Nephron (organoid): ENCODE measurements at regions not wholly inside any gene's neighbourhood (a gene's known extent, or its start where the extent isn't known, plus 50 kb on each side); places are given as distances from the start of the nearest gene placed in this dataset.

Experiments
- H3K27ac Mint-ChIP-seq, 3 experiments: 2 replicates each; pipeline ENCODE4 v1.8.0; 2020; ENCODE audit warnings: mixed read lengths in 3 of 3, mild to moderate bottlenecking in 2 of 3, moderate library complexity in 1 of 3
- H3K27me3 Mint-ChIP-seq: 2 replicates; pipeline ENCODE4 v1.8.0; 2021; ENCODE audit warnings: low read depth, mild to moderate bottlenecking, moderate library complexity, mixed read lengths
- H3K36me3 Mint-ChIP-seq: 2 replicates; pipeline ENCODE4 v1.8.0; 2020; ENCODE audit warnings: low read depth, mixed read lengths
- H3K4me1 Mint-ChIP-seq: 2 replicates; pipeline ENCODE4 v1.8.0; 2020; ENCODE audit warnings: mixed read lengths
- H3K4me3 Mint-ChIP-seq, 3 experiments: 2 replicates each; pipeline ENCODE4 v1.8.0; 2020; ENCODE audit warnings: mild to moderate bottlenecking in 3 of 3, mixed read lengths in 3 of 3, moderate library complexity in 2 of 3
- H3K9me3 Mint-ChIP-seq: 2 replicates; pipeline ENCODE4 v1.8.0; 2020; ENCODE audit warnings: mixed read lengths
- TF ChIP-seq, protein P1 (sequence below), 3 experiments: fragments of 200-600 bp; sonication (generic); IDR thresholded peaks; one replicate each; pipeline ENCODE4 v1.5.0; 2021; ENCODE audit warnings: antibody characterized with exemption in 3 of 3; ENCODE audit not compliant: unreplicated experiment in 3 of 3

DNA sequence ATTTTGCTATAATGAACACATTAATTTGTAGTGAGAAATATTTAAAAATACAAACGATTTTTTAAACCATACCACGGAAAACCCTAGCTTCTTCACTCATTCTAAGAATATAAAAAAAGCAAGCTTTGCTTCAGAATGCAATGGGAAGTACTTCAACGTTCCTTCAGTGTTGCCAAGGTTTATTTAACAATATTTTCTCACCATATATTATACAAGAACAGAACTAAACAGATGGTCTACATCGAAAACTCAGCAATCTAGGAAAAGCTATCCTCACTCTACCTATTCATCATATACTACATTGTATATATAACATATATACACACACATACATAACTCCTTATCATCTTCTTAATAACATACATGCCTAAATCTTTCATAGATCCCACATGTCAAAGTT, 1047.4 kb downstream of the IGSF11 start:
- TF ChIP-seq, protein P1, sequence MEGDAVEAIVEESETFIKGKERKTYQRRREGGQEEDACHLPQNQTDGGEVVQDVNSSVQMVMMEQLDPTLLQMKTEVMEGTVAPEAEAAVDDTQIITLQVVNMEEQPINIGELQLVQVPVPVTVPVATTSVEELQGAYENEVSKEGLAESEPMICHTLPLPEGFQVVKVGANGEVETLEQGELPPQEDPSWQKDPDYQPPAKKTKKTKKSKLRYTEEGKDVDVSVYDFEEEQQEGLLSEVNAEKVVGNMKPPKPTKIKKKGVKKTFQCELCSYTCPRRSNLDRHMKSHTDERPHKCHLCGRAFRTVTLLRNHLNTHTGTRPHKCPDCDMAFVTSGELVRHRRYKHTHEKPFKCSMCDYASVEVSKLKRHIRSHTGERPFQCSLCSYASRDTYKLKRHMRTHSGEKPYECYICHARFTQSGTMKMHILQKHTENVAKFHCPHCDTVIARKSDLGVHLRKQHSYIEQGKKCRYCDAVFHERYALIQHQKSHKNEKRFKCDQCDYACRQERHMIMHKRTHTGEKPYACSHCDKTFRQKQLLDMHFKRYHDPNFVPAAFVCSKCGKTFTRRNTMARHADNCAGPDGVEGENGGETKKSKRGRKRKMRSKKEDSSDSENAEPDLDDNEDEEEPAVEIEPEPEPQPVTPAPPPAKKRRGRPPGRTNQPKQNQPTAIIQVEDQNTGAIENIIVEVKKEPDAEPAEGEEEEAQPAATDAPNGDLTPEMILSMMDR (IDR thresholded peaks at IDR 0.05; ENCODE audit: unreplicated experiment in 3 of 3), result no peak
- Mint-ChIP-seq H3K27me3 (peaks cover 3% of the 10 kb centered on the region), H3K36me3 (no peaks in the 10 kb centered on the region), H3K4me1 (no peaks in the 10 kb centered on the region), H3K9me3 (no peaks in the 10 kb centered on the region), H3K4me3 (no peak overlapping the region), H3K27ac (no peak overlapping the region)

DNA sequence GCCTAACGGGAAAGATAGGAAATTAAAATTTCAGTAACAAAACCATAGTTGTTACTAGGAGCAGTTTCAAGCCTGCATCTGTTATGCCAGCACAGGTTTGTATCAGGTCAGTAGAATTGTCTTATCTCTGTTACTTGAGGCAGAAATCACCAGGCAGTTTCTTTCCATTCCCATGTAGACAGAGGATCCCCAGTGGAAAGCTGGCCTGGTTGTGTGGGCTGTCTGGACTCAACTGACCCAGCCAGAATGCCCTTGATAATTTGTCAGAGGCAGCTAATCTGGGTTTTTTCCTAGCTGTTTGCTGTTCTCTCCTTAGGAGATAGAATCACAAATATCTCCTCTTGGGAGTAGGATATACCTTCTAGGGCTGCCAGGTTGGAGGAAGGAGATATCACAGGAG, 1044.7 kb downstream of the IGSF11 start:
- H3K27me3 Mint-ChIP-seq, result no peaks in the 10 kb centered on the region
- H3K27ac Mint-ChIP-seq, result no peak overlapping the region
- H3K4me3 Mint-ChIP-seq, result no peak overlapping the region
- H3K4me1 Mint-ChIP-seq, result no peaks in the 10 kb centered on the region
- no peaks in the 10 kb centered on the region for H3K9me3 Mint-ChIP-seq
- TF ChIP-seq, protein P1 (IDR thresholded peaks at IDR 0.05; ENCODE audit: unreplicated experiment in 3 of 3), result no peak
- no peaks in the 10 kb centered on the region for H3K36me3 Mint-ChIP-seq

DNA sequence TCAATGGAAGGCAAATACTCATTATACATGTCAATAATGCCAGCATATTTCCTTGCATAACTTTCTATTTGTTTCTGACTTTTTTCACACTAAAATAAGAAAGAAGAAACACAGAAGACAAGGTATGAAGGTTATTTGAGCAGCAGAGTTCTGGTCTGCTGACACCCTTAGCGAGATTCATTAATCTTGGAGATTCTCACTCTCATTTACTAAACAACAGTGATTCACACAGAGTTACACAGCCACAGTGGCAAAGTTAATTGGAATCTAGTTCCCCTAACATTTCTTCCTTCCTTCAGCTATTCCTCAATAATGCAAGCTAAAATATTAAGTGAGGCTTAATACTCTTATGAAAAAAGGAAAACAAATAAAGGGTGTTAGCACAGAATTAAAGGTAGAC, 1044.0 kb downstream of the IGSF11 start:
- no peaks in the 10 kb centered on the region for H3K36me3 Mint-ChIP-seq
- TF ChIP-seq, protein P1 (IDR thresholded peaks at IDR 0.05; ENCODE audit: unreplicated experiment in 3 of 3), result no peak

DNA sequence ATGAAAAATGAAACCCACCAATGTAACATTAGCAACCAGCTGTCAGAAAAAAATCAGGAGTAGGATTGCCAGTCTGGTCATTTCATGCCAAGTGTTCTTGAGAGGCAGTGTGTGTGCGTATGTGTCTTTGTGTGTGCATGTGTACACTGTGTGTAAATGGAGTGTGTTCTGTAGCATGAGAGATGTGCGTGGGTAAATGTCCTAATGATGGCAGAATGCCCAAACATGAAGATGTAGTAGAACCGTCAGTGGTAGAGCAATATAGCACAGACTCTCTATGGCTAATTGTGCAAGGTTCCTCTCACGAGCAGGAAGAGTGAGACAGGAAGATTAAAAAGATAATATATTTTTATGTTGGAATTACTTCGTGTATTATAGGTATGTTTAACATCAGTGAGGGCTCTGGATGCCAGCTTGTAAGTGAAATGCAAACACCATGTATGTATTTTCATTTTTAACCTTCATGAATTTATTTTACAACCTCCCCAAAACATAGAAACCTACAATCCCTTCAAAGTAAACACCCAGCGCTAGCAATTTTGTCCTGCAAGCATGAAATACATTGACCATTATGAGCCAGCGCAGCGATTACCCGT, 1038.7 kb downstream of the IGSF11 start:
- Mint-ChIP-seq H3K27me3 (peaks cover 11% of the 10 kb centered on the region), H3K36me3 (no peaks in the 10 kb centered on the region), H3K4me1 (no peaks in the 10 kb centered on the region), H3K27ac (no peak overlapping the region), H3K4me3 (no peak overlapping the region), H3K9me3 (no peaks in the 10 kb centered on the region)
- TF ChIP-seq, protein P1 (IDR thresholded peaks at IDR 0.05; ENCODE audit: unreplicated experiment in 3 of 3), result no peak

More for the DNA sequence above, 1044.0 kb downstream of the IGSF11 start:
- Mint-ChIP-seq H3K27me3 (no peaks in the 10 kb centered on the region), H3K4me3 (no peak overlapping the region), H3K27ac (no peak overlapping the region), H3K9me3 (no peaks in the 10 kb centered on the region), H3K4me1 (no peaks in the 10 kb centered on the region)

DNA sequence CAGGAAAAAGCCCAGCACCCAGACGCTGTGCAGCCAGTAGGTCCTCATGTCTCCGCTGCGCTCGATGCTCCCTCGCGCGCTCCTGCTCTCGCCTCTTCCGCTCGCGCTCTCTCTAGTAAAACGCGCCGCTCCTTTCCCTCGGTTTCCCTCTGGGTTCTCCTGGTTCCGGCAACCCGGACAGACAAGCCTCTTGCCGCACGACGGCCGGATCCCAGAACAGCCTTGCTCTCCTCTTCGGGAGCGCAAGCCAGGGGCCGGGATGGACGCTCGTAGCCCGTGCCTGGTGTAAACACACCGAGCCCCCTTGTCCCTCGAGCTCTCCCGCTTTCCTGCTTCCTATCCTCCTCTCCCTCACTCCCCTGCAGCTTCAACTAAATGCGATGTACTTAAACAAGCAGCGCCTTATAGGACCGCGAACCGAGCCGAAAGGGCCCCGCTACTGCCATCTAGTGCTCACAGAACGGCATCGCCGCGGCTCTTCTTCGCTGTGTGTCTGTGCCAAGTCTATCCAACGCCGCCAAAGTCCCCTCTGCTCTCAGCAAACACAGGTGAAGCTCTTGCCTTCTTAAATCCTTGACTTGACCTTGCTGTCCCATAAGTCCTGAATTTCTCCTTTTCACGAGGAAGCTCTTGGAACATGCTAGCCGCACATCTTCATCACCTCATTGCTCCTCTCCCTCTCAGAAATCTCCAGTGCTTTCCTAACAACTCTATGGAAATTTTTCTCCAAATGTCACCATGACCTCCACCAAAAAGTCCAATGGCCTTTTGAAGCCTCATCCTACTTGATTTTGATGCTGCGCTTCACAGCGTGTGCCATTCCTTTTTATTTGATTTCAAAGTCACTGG, 1037.2 kb downstream of the IGSF11 start:
- Mint-ChIP-seq H3K9me3 (no peaks in the 10 kb centered on the region), H3K4me1 (no peaks in the 10 kb centered on the region), H3K4me3 (no peak overlapping the region), H3K27ac (no peak overlapping the region), H3K36me3 (no peaks in the 10 kb centered on the region), H3K27me3 (peaks cover 11% of the 10 kb centered on the region)
- TF ChIP-seq, protein P1 (IDR thresholded peaks at IDR 0.05; ENCODE audit: unreplicated experiment in 3 of 3), result peak; percentile 86 to 89 (median 87)
